SU-DHL-6 (cell line): ENCODE measurements at regions not wholly inside any gene's neighbourhood (a gene's known extent, or its start where the extent isn't known, plus 50 kb on each side); places are given as distances from the start of the nearest gene placed in this dataset.

Source experiments
- H2AFZ ChIP-seq: fragments of 200-600 bp; sonication (generic); 2 replicates; pipeline ENCODE4 v1.6.1; 2014; ENCODE audit warnings: low read depth, mild to moderate bottlenecking, moderate library complexity, mixed read lengths, antibody characterized with exemption, low read length; ENCODE audit not compliant: severe bottlenecking
- H3F3A ChIP-seq: fragments of 200-600 bp; shearing (Covaris generic); 2 replicates; pipeline ENCODE4 v1.6.0; 2016; ENCODE audit warnings: antibody characterized with exemption, mild to moderate bottlenecking; ENCODE audit not compliant: insufficient read depth
- H3K27ac ChIP-seq: fragments of 200-600 bp; sonication (generic); 2 replicates; pipeline ENCODE4 v1.5.1; 2016; ENCODE audit warnings: low read depth, mild to moderate bottlenecking, low read length, moderate library complexity, mixed read lengths
- H3K27me3 ChIP-seq: fragments of 200-600 bp; sonication (generic), shearing (Covaris generic); 2 replicates; pipeline ENCODE4 v1.6.0; 2014; ENCODE audit warnings: mild to moderate bottlenecking, low read length
- H3K36me3 ChIP-seq: fragments of 200-600 bp; sonication (generic); 2 replicates; pipeline ENCODE4 v1.6.1; 2014; ENCODE audit warnings: mild to moderate bottlenecking, low read length, mixed read lengths
- H3K4me2 ChIP-seq: fragments of 300-600, 200-600 bp; shearing (Covaris generic), sonication (generic); 2 replicates; pipeline ENCODE4 v1.6.0; 2014; ENCODE audit warnings: low read length, low read depth, mild to moderate bottlenecking; ENCODE audit not compliant: poor library complexity, severe bottlenecking
- H3K4me3 ChIP-seq: fragments of 200-600 bp; sonication (generic); 2 replicates; pipeline ENCODE4 v1.5.1; 2014; ENCODE audit warnings: antibody characterized with exemption, low read length, mild to moderate bottlenecking, mixed read lengths; ENCODE audit not compliant: insufficient read depth, poor library complexity, severe bottlenecking
- H3K79me2 ChIP-seq: fragments of 200-600 bp; sonication (generic); 2 replicates; pipeline ENCODE4 v1.6.1; 2014; ENCODE audit warnings: mild to moderate bottlenecking, low read length, moderate library complexity; ENCODE audit not compliant: insufficient read depth
- H3K9ac ChIP-seq: fragments of 200-600 bp; sonication (generic); 2 replicates; pipeline ENCODE4 v1.7.0; 2014; ENCODE audit warnings: mild to moderate bottlenecking, low read length
- H3K9me2 ChIP-seq: fragments of 200-600 bp; sonication (generic); replicated peaks from 2 replicates; pipeline ENCODE4 v1.6.1; 2014; ENCODE audit warnings: low read length; ENCODE audit not compliant: insufficient read depth
- H3K9me3 ChIP-seq: fragments of 200-600 bp; sonication (generic); 2 replicates; pipeline ENCODE4 v1.6.1; 2014; ENCODE audit warnings: low read length, mixed read lengths; ENCODE audit not compliant: insufficient read depth
- H4K20me1 ChIP-seq: fragments of 200-600 bp; sonication (generic); 2 replicates; pipeline ENCODE4 v1.6.1; 2014; ENCODE audit warnings: low read depth, mild to moderate bottlenecking, antibody characterized with exemption, low read length, moderate library complexity, mixed read lengths
- CTCF ChIP-seq: fragments of 200-600 bp; sonication (generic); IDR thresholded peaks from one replicate; pipeline ENCODE4 v1.5.1; 2017; ENCODE audit warnings: antibody characterized with exemption, mild to moderate bottlenecking, low read length, moderate library complexity; ENCODE audit not compliant: insufficient read depth, poor library complexity, severe bottlenecking
- EZH2phosphoT487 ChIP-seq: fragments of 200-600 bp; sonication (generic), shearing (Covaris generic); conservative IDR thresholded peaks from 2 replicates; pipeline ENCODE4 v1.6.1; 2018; ENCODE audit warnings: mild to moderate bottlenecking, antibody characterized with exemption, low read length, moderate library complexity, mixed read lengths

GRCh38 chr21:34202553-34203372, 129.4 kb downstream of the MRPS6 start:
- H3K4me2 ChIP-seq: no peak overlapping the region
- no peaks in the 10 kb centered on the region for H3K9me2 ChIP-seq
- no peaks in the 10 kb centered on the region for H3K79me2 ChIP-seq
- H3F3A ChIP-seq: no peaks in the 10 kb centered on the region
- H4K20me1 ChIP-seq: no peaks in the 10 kb centered on the region
- TF ChIP-seq EZH2phosphoT487 (no peak), CTCF (no peak)
- no peak overlapping the region for H2AFZ ChIP-seq
- no peak overlapping the region for H3K27ac ChIP-seq
- no peak overlapping the region for H3K9ac ChIP-seq
- H3K27me3 ChIP-seq: no peaks in the 10 kb centered on the region
- H3K4me3 ChIP-seq: no peak overlapping the region
- H3K9me3 ChIP-seq: no peaks in the 10 kb centered on the region
- H3K36me3 ChIP-seq: no peaks in the 10 kb centered on the region

GRCh38 chr21:34203851-34204420, 130.6 kb downstream of the MRPS6 start:
- Histone ChIP-seq H3K27ac (no peak overlapping the region), H3F3A (no peaks in the 10 kb centered on the region), H3K36me3 (no peaks in the 10 kb centered on the region), H3K27me3 (no peaks in the 10 kb centered on the region), H3K4me3 (no peak overlapping the region), H2AFZ (no peak overlapping the region), H3K9me2 (no peaks in the 10 kb centered on the region), H3K9ac (no peak overlapping the region), H4K20me1 (no peaks in the 10 kb centered on the region), H3K79me2 (no peaks in the 10 kb centered on the region), H3K9me3 (no peaks in the 10 kb centered on the region), H3K4me2 (no peak overlapping the region)
- TF ChIP-seq CTCF (no peak), EZH2phosphoT487 (no peak)

- no peak overlapping the region for H3K9ac ChIP-seq
- no peaks in the 10 kb centered on the region for H3K9me3 ChIP-seq
- TF ChIP-seq EZH2phosphoT487 (no peak), CTCF (no peak)
- no peaks in the 10 kb centered on the region for H3K36me3 ChIP-seq
- no peak overlapping the region for H2AFZ ChIP-seq
- H4K20me1 ChIP-seq: no peaks in the 10 kb centered on the region
- no peak overlapping the region for H3K4me3 ChIP-seq
- no peak overlapping the region for H3K4me2 ChIP-seq
- no peaks in the 10 kb centered on the region for H3K9me2 ChIP-seq
- H3F3A ChIP-seq: no peaks in the 10 kb centered on the region
- H3K27me3 ChIP-seq: no peaks in the 10 kb centered on the region
- H3K27ac ChIP-seq: no peak overlapping the region
- no peaks in the 10 kb centered on the region for H3K79me2 ChIP-seq
Measured at GRCh38 chr21:34204481-34205439, 131.4 kb downstream of the MRPS6 start.
